Mesendoderm (in vitro differentiated cells): ENCODE measurements at regions not wholly inside any gene's neighbourhood (a gene's known extent, or its start where the extent isn't known, plus 50 kb on each side); places are given as distances from the start of the nearest gene placed in this dataset.

ENCODE experiments used
- DNase-seq: peaks from one replicate; pipeline ENCODE4 v3.0.0; 2013
- H2AK5ac ChIP-seq: 2 replicates; pipeline ENCODE4 v1.6.1; 2013; ENCODE audit warnings: low read length, inconsistent platforms
- H2BK120ac ChIP-seq: 2 replicates; pipeline ENCODE4 v1.6.1; 2013; ENCODE audit warnings: low read depth, mild to moderate bottlenecking, low read length, moderate library complexity, mixed read lengths
- H2BK15ac ChIP-seq: replicated peaks from 2 replicates; pipeline ENCODE4 v1.6.1; 2013; ENCODE audit warnings: low read depth, mild to moderate bottlenecking, moderate library complexity
- H2BK5ac ChIP-seq: 2 replicates; pipeline ENCODE4 v1.6.1; 2013; ENCODE audit warnings: low read length, inconsistent platforms
- H3K18ac ChIP-seq: 2 replicates; pipeline ENCODE4 v1.6.1; 2013; ENCODE audit warnings: mild to moderate bottlenecking, low read length, mixed read lengths
- H3K23ac ChIP-seq: one replicate; pipeline ENCODE4 v1.6.1; 2013; ENCODE audit warnings: low read length
- H3K27ac ChIP-seq: 2 replicates; pipeline ENCODE4 v1.5.1; 2013; ENCODE audit warnings: low read depth, mild to moderate bottlenecking, inconsistent platforms, low read length, moderate library complexity
- H3K27me3 ChIP-seq: 2 replicates; pipeline ENCODE4 v1.6.1; 2013; ENCODE audit warnings: low read length, control low read depth, mild to moderate bottlenecking, inconsistent platforms; ENCODE audit not compliant: insufficient read depth, poor library complexity
- H3K36me3 ChIP-seq: 2 replicates; pipeline ENCODE4 v1.6.1; 2013; ENCODE audit warnings: low read length, inconsistent platforms; ENCODE audit not compliant: control insufficient read depth, insufficient read depth
- H3K4ac ChIP-seq: one replicate; pipeline ENCODE4 v1.6.1; 2013; ENCODE audit warnings: low read depth, mild to moderate bottlenecking, low read length, moderate library complexity
- H3K4me1 ChIP-seq: 2 replicates; pipeline ENCODE4 v1.6.1; 2013; ENCODE audit warnings: low read depth, low read length, inconsistent platforms; ENCODE audit not compliant: control insufficient read depth
- H3K4me2 ChIP-seq: 2 replicates; pipeline ENCODE4 v1.6.1; 2013; ENCODE audit warnings: low read length
- H3K4me3 ChIP-seq: 2 replicates; pipeline ENCODE4 v1.5.1; 2013; ENCODE audit warnings: mild to moderate bottlenecking, low read length
- H3K56ac ChIP-seq: one replicate; pipeline ENCODE4 v1.6.1; 2013; ENCODE audit warnings: low read length
- H3K79me1 ChIP-seq: 2 replicates; pipeline ENCODE4 v1.6.1; 2013; ENCODE audit warnings: low read length, inconsistent platforms
- H3K79me2 ChIP-seq: 2 replicates; pipeline ENCODE4 v1.6.1; 2013; ENCODE audit warnings: mild to moderate bottlenecking, low read length; ENCODE audit not compliant: control insufficient read depth, insufficient read depth
- H3K9ac ChIP-seq: 2 replicates; pipeline ENCODE4 v1.6.1; 2013; ENCODE audit warnings: low read length, inconsistent platforms
- H4K5ac ChIP-seq: one replicate; pipeline ENCODE4 v1.6.1; 2013; ENCODE audit warnings: low read length
- H4K8ac ChIP-seq: one replicate; pipeline ENCODE4 v1.6.1; 2013; ENCODE audit warnings: low read depth, mild to moderate bottlenecking, control low read depth, low read length, moderate library complexity
- WGBS: extraction: QIAGEN DNeasy Blood & Tissue Kit; methylation state at CpG from one replicate; pipeline ENCODE4 v1.1.7; 2013; ENCODE audit warnings: low lambda C conversion rate, missing lambda C conversion rate; ENCODE audit not compliant: insufficient coverage; ENCODE audit errors: extremely low coverage; 5-methylcytosine and 5-hydroxymethylcytosine counted together

DNA sequence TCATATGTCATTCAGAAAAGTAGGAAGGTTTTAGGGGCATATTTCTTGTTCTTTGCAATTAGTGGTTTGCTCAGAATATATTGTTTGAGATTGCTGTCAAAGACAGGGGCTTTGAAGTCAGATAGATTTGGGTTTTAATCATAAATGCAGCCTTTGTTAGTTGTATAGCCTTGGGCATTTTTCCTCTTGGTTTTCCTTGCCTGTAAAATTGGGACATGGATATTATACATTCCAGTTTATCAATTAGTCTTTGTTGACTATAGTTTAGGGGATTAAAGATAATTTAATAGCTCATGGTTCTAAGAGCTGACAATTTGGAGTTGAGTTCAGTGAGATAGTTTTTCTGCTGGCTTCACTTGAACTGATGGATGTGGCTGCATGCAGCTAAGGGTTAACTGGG lies 88.9 kb downstream of the DMAC1 start:
- no peaks in the 10 kb centered on the region for H3K79me1 ChIP-seq
- H4K8ac ChIP-seq, result no peak overlapping the region
- no peak overlapping the region for H2BK120ac ChIP-seq
- H3K18ac ChIP-seq, result no peak overlapping the region
- H3K4me1 ChIP-seq, result no peaks in the 10 kb centered on the region
- no peak overlapping the region for H3K4me2 ChIP-seq
- no peaks in the 10 kb centered on the region for H3K36me3 ChIP-seq
- H3K4ac ChIP-seq, result no peak overlapping the region
- H2BK15ac ChIP-seq, result no peak overlapping the region
- H3K56ac ChIP-seq, result no peak overlapping the region
- no peaks in the 10 kb centered on the region for H3K27me3 ChIP-seq
- H3K27ac ChIP-seq, result no peak overlapping the region
- H3K4me3 ChIP-seq, result no peak overlapping the region
- H4K5ac ChIP-seq, result no peak overlapping the region
- H3K23ac ChIP-seq, result no peak overlapping the region
- H3K79me2 ChIP-seq, result no peaks in the 10 kb centered on the region
- DNase-seq, result no peak
- H2AK5ac ChIP-seq, result no peak overlapping the region
- H3K9ac ChIP-seq, result no peak overlapping the region
- H2BK5ac ChIP-seq, result no peak overlapping the region

GRCh38 chr9:7707934-7708333 lies 91.6 kb downstream of the DMAC1 start:
- no peak overlapping the region for H3K23ac ChIP-seq
- no peaks in the 10 kb centered on the region for H3K4me1 ChIP-seq
- H3K9ac ChIP-seq, result no peak overlapping the region
- H3K56ac ChIP-seq, result no peak overlapping the region
- no peaks in the 10 kb centered on the region for H3K79me2 ChIP-seq
- no peak overlapping the region for H3K4ac ChIP-seq
- no peak overlapping the region for H3K4me2 ChIP-seq
- no peak overlapping the region for H2BK120ac ChIP-seq
- no peak overlapping the region for H3K4me3 ChIP-seq
- DNase-seq, result no peak
- H2AK5ac ChIP-seq, result no peak overlapping the region
- H4K5ac ChIP-seq, result no peak overlapping the region
- no peaks in the 10 kb centered on the region for H3K79me1 ChIP-seq
- H3K18ac ChIP-seq, result no peak overlapping the region
- no peaks in the 10 kb centered on the region for H3K27me3 ChIP-seq
- WGBS, result no CpG with 5 or more reads among the region's 4 CpGs
- no peak overlapping the region for H4K8ac ChIP-seq
- no peak overlapping the region for H2BK15ac ChIP-seq
- no peak overlapping the region for H2BK5ac ChIP-seq
- no peaks in the 10 kb centered on the region for H3K36me3 ChIP-seq
- H3K27ac ChIP-seq, result no peak overlapping the region

- H2BK15ac ChIP-seq, result no peak overlapping the region
- WGBS, result no CpG with 5 or more reads among the region's 1 CpG
Measured at GRCh38 chr9:7704543-7704942, 95.0 kb downstream of the DMAC1 start.

GRCh38 chr9:7691909-7692308 lies 107.7 kb downstream of the DMAC1 start:
- WGBS, result no CpG with 5 or more reads among the region's 2 CpGs
- H3K4ac ChIP-seq, result no peak overlapping the region

More at GRCh38 chr9:7704543-7704942, 95.0 kb downstream of the DMAC1 start:
- Histone ChIP-seq H3K23ac (no peak overlapping the region), H3K4me1 (no peaks in the 10 kb centered on the region), H2BK5ac (no peak overlapping the region), H4K5ac (no peak overlapping the region), H3K4me3 (no peak overlapping the region), H3K27me3 (no peaks in the 10 kb centered on the region), H3K79me2 (no peaks in the 10 kb centered on the region), H3K56ac (no peak overlapping the region), H2AK5ac (no peak overlapping the region), H3K9ac (no peak overlapping the region), H3K79me1 (no peaks in the 10 kb centered on the region), H3K4ac (no peak overlapping the region), H3K4me2 (no peak overlapping the region), H3K18ac (no peak overlapping the region), H4K8ac (no peak overlapping the region), H2BK120ac (no peak overlapping the region), H3K36me3 (no peaks in the 10 kb centered on the region), H3K27ac (no peak overlapping the region)
- no peak for DNase-seq

GRCh38 chr9:7690014-7690413 lies 109.6 kb downstream of the DMAC1 start:
- Histone ChIP-seq H3K79me2 (no peaks in the 10 kb centered on the region), H2BK120ac (no peak overlapping the region), H3K56ac (no peak overlapping the region), H4K5ac (no peak overlapping the region), H3K4ac (no peak overlapping the region), H3K9ac (no peak overlapping the region), H3K4me3 (no peak overlapping the region), H3K27ac (no peak overlapping the region), H3K4me2 (no peak overlapping the region), H3K23ac (no peak overlapping the region), H3K27me3 (no peaks in the 10 kb centered on the region), H4K8ac (no peak overlapping the region), H3K4me1 (no peaks in the 10 kb centered on the region), H3K36me3 (no peaks in the 10 kb centered on the region), H2BK5ac (no peak overlapping the region), H2AK5ac (no peak overlapping the region), H3K79me1 (no peaks in the 10 kb centered on the region), H3K18ac (no peak overlapping the region), H2BK15ac (no peak overlapping the region)
- DNase-seq, result no peak

More at GRCh38 chr9:7691909-7692308, 107.7 kb downstream of the DMAC1 start:
- Histone ChIP-seq H3K4me1 (no peaks in the 10 kb centered on the region), H3K4me2 (no peak overlapping the region), H2AK5ac (no peak overlapping the region), H2BK120ac (no peak overlapping the region), H3K27me3 (no peaks in the 10 kb centered on the region), H3K23ac (no peak overlapping the region), H3K9ac (no peak overlapping the region), H4K5ac (no peak overlapping the region), H3K79me1 (no peaks in the 10 kb centered on the region), H2BK15ac (no peak overlapping the region), H3K4me3 (no peak overlapping the region), H3K27ac (no peak overlapping the region), H3K18ac (no peak overlapping the region), H3K36me3 (no peaks in the 10 kb centered on the region), H3K56ac (no peak overlapping the region), H4K8ac (no peak overlapping the region), H3K79me2 (no peaks in the 10 kb centered on the region), H2BK5ac (no peak overlapping the region)
- DNase-seq, result peak; percentile 33

GRCh38 chr9:7688626-7689025 lies 111.0 kb downstream of the DMAC1 start:
- H3K4me3 ChIP-seq, result no peak overlapping the region
- H3K4me1 ChIP-seq, result no peaks in the 10 kb centered on the region
- no peak overlapping the region for H3K4me2 ChIP-seq
- no peaks in the 10 kb centered on the region for H3K79me2 ChIP-seq
- no peak overlapping the region for H3K18ac ChIP-seq
- no peak overlapping the region for H3K23ac ChIP-seq
- H4K5ac ChIP-seq, result no peak overlapping the region
- no peaks in the 10 kb centered on the region for H3K79me1 ChIP-seq
- H3K36me3 ChIP-seq, result no peaks in the 10 kb centered on the region
- H3K56ac ChIP-seq, result no peak overlapping the region
- H3K27me3 ChIP-seq, result no peaks in the 10 kb centered on the region
- no peak for DNase-seq
- H3K9ac ChIP-seq, result no peak overlapping the region
- H3K4ac ChIP-seq, result no peak overlapping the region
- H2BK15ac ChIP-seq, result no peak overlapping the region
- no peak overlapping the region for H2AK5ac ChIP-seq
- H2BK5ac ChIP-seq, result no peak overlapping the region
- H4K8ac ChIP-seq, result no peak overlapping the region
- no peak overlapping the region for H3K27ac ChIP-seq
- H2BK120ac ChIP-seq, result no peak overlapping the region
- no CpG with 5 or more reads among the region's 1 CpG for WGBS
